OCI-LY3 (cell line): ENCODE measurements at regions not wholly inside any gene's neighbourhood (a gene's known extent, or its start where the extent isn't known, plus 50 kb on each side); places are given as distances from the start of the nearest gene placed in this dataset.
"Not testable (repeated sequence)": the region's sequence is repeated elsewhere in the genome, so short reads cannot be mapped to it uniquely, and the experiment has no call there.

Source experiments
- CTCF ChIP-seq: fragments of 200-600, 300-600 bp; sonication (generic); IDR thresholded peaks from 2 replicates; pipeline ENCODE4 v1.5.1; 2014; ENCODE audit warnings: antibody characterized with exemption, low read length, low read depth
- EZH2phosphoT487 ChIP-seq: fragments of 200-600 bp; shearing (Covaris generic); IDR thresholded peaks from 2 replicates; pipeline ENCODE4 v1.6.1; 2018; ENCODE audit warnings: antibody characterized with exemption, mixed run types, low read depth

- TF ChIP-seq CTCF, EZH2phosphoT487: not testable (repeated sequence)
Observed at GRCh38 chr3:195968104-195968503, 59.8 kb upstream of the TNK2 start.
